NCI-H774 (cell line): ENCODE measurements at regions not wholly inside any gene's neighbourhood (a gene's known extent, or its start where the extent isn't known, plus 50 kb on each side); places are given as distances from the start of the nearest gene placed in this dataset.

Experiments used
- DNase-seq: peaks from one replicate; lab custom pipeline; 2025; lab: John Stamatoyannopoulos, UW

GRCh38 chr12:93177208-93178153 lies 200.2 kb upstream of the NUDT4 start:
- DNase-seq: no peak

- DNase-seq: no peak
Observed at GRCh38 chr12:93178154-93178878, 199.4 kb upstream of the NUDT4 start.

DNA sequence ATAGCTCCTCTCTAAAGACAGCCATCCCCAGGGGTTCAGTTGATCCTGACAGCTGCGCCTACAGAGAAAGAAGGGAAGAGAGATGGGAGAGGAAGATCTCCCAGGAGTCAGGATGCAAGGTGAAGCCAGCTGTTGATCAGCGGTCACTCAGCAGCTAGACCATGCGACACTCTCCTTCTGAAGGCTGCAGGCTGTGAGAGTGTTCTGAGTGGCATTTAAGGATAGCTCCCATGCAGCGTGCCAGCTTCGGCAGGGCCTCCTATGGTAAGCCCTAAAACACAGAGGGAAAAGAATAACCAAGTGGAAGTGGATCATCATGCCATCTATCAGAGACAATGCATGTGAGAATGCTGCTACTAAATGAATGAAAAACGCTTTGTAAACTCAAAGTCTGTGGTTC lies 197.9 kb upstream of the NUDT4 start:
- no peak for DNase-seq

DNA sequence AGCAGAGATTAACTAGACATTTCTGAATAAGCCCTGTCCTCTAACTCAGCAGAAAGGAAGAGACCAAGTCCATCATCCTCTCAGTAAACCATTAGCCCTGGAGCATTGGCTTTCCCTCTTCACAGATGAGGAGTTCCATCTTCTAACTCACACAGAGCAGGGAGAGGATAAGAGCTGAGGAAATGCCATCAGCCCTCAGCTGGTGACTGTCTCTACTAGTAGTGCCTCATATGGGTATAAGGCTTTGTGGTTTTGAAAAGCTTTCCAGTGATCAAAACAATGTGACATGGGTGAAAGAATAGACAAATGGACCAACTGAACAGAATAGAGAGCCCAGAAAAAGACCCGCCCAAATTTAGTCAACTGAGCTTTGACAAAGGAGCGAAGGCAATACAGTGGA lies 197.2 kb upstream of the NUDT4 start:
- no peak for DNase-seq

GRCh38 chr12:93181409-93181965 lies 196.2 kb upstream of the NUDT4 start:
- DNase-seq: no peak

DNA sequence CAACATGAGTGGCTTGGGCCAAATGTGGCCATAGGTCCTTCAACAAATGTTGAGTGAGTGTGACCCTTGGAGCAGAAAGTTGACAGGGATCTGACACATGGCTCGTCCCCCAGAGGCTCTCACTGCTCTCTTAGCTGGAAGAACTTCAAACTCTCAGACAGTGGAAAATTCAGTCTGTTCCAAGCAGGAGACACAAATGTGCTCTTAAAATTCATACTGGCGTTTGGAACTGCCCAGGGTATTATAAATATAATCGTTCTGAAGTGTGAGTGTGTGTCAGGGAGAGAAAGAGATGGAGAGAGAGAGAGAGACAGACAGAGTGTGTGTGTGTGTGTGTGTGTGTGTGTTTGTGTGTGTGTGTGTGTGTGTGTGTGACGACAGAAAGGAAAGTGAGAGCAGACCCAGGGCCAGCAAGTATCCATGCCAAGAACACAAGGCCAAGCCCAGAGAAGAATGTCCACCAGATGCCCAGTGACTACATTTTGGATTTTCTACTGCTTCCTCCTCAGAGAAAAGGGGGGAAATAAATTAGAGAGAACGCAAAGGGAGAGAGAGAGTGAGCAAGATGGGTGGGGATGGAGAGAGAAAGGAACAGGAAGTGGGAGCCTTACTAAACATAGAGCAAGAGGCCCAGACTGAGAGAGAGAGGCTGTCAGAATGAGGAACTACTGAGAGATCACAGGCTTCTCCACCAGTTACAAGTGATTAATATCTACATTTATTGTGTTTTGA lies 193.6 kb upstream of the NUDT4 start:
- no peak for DNase-seq

GRCh38 chr12:93184672-93185368 lies 192.9 kb upstream of the NUDT4 start:
- DNase-seq: no peak

DNA sequence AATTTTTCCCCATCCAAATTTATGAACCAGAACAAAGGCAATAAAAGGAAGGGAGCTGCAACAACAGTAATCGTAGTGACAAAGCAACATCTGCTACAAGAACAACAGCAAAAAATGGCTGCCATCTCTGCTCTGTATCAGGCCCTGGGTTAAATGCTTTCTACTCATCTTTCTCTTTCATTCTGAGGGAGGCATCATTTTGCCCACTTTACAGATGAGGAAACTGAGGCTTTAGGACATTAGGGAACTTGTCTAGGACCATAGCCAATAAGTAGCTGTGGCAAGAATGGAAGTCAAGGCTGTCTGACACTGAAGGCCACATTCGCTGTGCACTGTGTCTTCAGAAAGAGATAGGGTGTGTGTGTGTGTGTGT lies 192.4 kb upstream of the NUDT4 start:
- DNase-seq: no peak

GRCh38 chr12:93186131-93186530 lies 191.6 kb upstream of the NUDT4 start:
- no peak for DNase-seq

- no peak for DNase-seq
Observed at GRCh38 chr12:93186621-93187020, 191.1 kb upstream of the NUDT4 start.

GRCh38 chr12:93191423-93191822 lies 186.3 kb upstream of the NUDT4 start:
- DNase-seq: no peak

- DNase-seq: no peak
Observed at GRCh38 chr12:93191956-93192355, 185.8 kb upstream of the NUDT4 start.

GRCh38 chr12:93192878-93193277 lies 184.8 kb upstream of the NUDT4 start:
- DNase-seq: no peak

GRCh38 chr12:93195511-93195910 lies 182.2 kb upstream of the NUDT4 start:
- no peak for DNase-seq

- no peak for DNase-seq
Observed at GRCh38 chr12:93197067-93197593, 180.6 kb upstream of the NUDT4 start.

GRCh38 chr12:93198086-93198485 lies 179.6 kb upstream of the NUDT4 start:
- no peak for DNase-seq

DNA sequence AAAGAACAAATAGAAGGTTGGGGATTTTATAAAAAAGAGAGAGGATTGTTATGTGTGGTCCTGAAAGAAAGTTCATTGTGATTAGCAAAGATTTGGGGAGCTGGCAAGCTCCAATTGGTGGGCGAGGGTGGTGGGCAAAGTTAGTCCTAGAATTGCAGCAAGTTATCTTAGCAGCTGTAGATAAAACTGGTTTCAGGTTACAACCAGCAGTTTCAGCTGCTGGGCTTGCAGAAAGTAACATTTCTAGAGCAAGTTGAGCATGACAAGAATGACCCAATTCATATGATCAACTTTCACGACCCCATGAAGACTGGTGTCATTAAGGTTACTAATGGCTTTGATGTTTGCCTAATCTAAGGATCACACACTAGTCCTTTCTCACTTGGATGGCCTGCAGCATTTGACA lies 177.9 kb upstream of the NUDT4 start:
- no peak for DNase-seq

DNA sequence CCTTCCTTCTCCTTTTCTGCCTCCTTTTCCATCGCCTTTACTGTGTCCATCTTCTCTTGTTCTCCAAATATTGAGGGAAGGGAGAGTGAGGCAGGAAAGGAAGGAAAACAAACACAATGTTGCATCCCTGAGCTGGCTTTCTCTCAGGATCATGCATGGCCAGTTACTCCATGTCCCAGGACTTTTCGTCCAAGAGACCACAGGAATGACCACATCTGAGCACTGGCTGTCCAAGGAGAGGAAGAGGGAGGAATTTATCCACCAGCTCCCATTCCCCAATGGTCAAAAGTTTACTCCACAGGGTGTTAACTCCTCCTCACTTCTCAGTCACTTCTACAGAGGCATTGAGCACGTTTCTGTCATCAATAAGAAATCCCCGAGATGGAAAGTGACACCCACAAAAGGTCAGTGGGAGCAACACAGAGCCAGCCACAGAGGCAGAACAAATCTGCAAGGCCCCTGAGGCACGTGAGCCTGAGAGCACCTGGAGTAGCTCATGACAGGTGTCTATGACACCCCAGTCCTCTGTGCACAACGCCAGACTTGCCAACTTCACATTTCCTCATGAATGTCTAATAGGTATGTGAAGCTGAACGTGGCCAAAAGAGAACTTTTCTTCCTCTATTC lies 177.3 kb upstream of the NUDT4 start:
- DNase-seq: no peak

DNA sequence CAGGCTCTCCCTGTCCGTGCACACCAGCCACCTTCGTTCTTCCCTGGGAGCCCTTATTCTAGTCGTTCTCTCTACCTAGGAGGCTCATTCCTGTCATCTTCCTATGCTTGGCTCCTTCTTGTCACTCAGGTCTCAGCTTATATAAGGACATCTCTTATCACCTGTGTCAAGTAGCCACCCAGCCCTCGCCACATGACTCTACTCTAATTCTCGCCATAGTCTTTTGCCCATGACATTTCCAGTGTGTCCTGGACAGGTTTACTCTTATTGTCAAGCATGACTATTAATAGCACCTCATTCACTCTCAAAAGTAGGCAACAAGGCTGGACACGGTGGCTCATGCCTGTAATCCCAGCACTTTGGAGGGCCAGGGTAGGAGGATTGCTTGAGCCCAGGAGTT lies 175.7 kb upstream of the NUDT4 start:
- DNase-seq: no peak

DNA sequence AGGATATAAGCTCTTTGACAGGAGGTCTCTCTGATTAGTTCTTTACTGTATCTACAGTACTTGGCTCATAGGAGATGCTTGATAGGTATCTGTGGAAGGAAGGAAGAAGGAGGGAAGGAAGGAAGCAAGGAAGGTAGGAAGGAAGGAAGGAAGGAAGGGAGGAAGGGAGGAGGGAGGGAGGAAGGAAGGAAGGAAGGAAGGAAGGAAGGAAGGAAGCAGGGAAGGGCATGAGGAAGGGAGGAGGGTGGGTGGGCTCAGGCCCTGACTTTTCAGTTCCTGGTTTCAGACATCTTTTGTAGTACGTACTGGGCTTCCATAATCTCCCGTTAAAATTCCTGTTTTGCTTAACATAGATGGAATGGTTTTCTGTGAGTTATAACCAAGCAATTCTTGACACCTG lies 175.0 kb upstream of the NUDT4 start:
- no peak for DNase-seq

GRCh38 chr12:93203361-93203760 lies 174.4 kb upstream of the NUDT4 start:
- DNase-seq: no peak
